HL-60 (cell line): ENCODE measurements at regions not wholly inside any gene's neighbourhood (a gene's known extent, or its start where the extent isn't known, plus 50 kb on each side); places are given as distances from the start of the nearest gene placed in this dataset.

Experiments used
- DNase-seq, 2 experiments: peaks; one replicate each; pipeline ENCODE4 v3.0.0-alpha.2; 2010 to 2020; ENCODE audit warnings: low read depth in 1 of 2, low spot score in 1 of 2
- H3K27ac ChIP-seq: fragments of 250-450 bp; sonication (Bioruptor Pico); replicated peaks from 2 replicates; pipeline ENCODE4 v1.5.1; 2020; ENCODE audit warnings: mild to moderate bottlenecking, moderate library complexity
- H3K27me3 ChIP-seq: fragments of 250-450 bp; sonication (Bioruptor Pico); 2 replicates; pipeline ENCODE4 v1.5.1; 2021; ENCODE audit warnings: mild to moderate bottlenecking, moderate library complexity; ENCODE audit not compliant: insufficient read depth, poor library complexity, severe bottlenecking
- H3K4me3 ChIP-seq: replicated peaks from 2 replicates; pipeline ENCODE4 v1.5.1; 2011; ENCODE audit warnings: mild to moderate bottlenecking, control low read depth, low read length; ENCODE audit not compliant: insufficient read depth
- CTCF ChIP-seq: IDR thresholded peaks from one replicate; pipeline ENCODE4 v1.5.1; 2011; ENCODE audit warnings: low read length, control low read depth, inconsistent platforms; ENCODE audit not compliant: insufficient read depth
- GABPA ChIP-seq: IDR thresholded peaks from 2 replicates; pipeline ENCODE4 v1.6.1; 2012; ENCODE audit warnings: low read depth
- POLR2AphosphoS5 ChIP-seq: IDR thresholded peaks from 2 replicates; pipeline ENCODE4 v1.6.1; 2012; ENCODE audit warnings: low read depth
- REST ChIP-seq: IDR thresholded peaks from 2 replicates; pipeline ENCODE4 v1.6.1; 2012; ENCODE audit warnings: low read depth; ENCODE audit not compliant: insufficient replicate concordance
- SPI1 ChIP-seq: IDR thresholded peaks from 2 replicates; pipeline ENCODE4 v1.6.1; 2012; ENCODE audit warnings: low read depth, mild to moderate bottlenecking, borderline replicate concordance

GRCh38 chr18:72407048-72407447 lies 137.1 kb downstream of the CBLN2 start:
- DNase-seq: no peak
- no peak for TF ChIP-seq GABPA
- TF ChIP-seq CTCF: no peak
- no peak for TF ChIP-seq REST
- TF ChIP-seq SPI1: no peak
- no peak for TF ChIP-seq POLR2AphosphoS5
- no peaks in the 10 kb centered on the region for H3K27me3 ChIP-seq
- H3K4me3 ChIP-seq: no peak overlapping the region
- H3K27ac ChIP-seq: no peak overlapping the region

DNA sequence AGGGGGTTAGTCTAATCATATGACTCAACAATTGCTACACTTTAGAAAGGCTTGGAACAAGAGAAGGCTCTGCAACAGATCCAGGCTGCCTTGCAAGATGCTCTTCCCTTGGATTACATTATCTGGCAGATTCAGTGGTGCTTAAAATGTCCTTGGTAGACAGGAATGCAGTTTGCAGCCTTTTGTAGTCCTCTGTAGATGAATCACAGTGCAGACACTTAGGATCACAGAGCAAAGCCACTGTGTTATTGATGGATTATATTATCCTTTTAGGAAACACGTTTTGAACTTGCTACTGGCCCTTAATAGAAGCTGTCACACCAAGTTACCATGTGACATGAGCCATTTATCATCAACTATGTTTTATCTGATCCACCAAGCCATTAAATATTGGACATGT lies 152.2 kb downstream of the CBLN2 start:
- no peak for DNase-seq
- H3K4me3 ChIP-seq: no peak overlapping the region
- no peaks in the 10 kb centered on the region for H3K27me3 ChIP-seq
- no peak overlapping the region for H3K27ac ChIP-seq
- no peak for TF ChIP-seq GABPA
- TF ChIP-seq SPI1: no peak
- no peak for TF ChIP-seq POLR2AphosphoS5
- no peak for TF ChIP-seq CTCF
- no peak for TF ChIP-seq REST

DNA sequence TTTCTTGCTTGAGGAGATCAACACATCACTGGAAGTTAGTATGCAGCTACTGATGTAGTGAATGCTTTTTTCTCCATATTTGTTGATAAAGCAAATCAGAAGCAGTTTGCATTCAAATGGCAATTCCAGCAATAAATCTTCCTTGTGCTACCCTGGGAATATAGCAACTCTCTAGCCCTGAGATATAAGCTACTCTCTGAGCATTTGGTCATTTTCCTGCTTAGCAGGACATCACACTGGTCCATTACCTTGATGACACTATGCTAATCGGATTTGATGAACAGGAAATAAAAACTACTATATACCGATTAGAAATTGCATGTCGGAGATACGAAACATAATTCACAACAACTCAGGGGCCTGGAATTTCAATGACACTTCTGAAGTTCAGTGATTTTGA lies 152.7 kb downstream of the CBLN2 start:
- TF ChIP-seq REST (no peak), CTCF (no peak), SPI1 (no peak), POLR2AphosphoS5 (no peak), GABPA (no peak)
- no peaks in the 10 kb centered on the region for H3K27me3 ChIP-seq
- no peak overlapping the region for H3K4me3 ChIP-seq
- no peak for DNase-seq
- no peak overlapping the region for H3K27ac ChIP-seq
